HCT116 (cell line): ENCODE measurements at regions not wholly inside any gene's neighbourhood (a gene's known extent, or its start where the extent isn't known, plus 50 kb on each side); places are given as distances from the start of the nearest gene placed in this dataset.

Experiments
- ATAC-seq: fragments of 200-7000 bp; cut with Tn5 transposase; 2 replicates; pipeline ENCODE4 v1.9.1; 2020; ENCODE audit warnings: mild to moderate bottlenecking, moderate library complexity
- BruUV-seq: library from RNA; stranded (reverse); fragments of 400-500 nt; replicated peaks from 2 replicates; lab custom pipeline; 2021; lab: Mats Ljungman, UMichigan
- CTCF ChIA-PET: fragments of 300-600 bp; sonication (Branson Sonifier 250); formaldehyde crosslinking; loops from one replicate; lab custom pipeline; 2021; ENCODE audit warnings: antibody characterized with exemption; lab: Charles Lee
- POLR2A ChIA-PET: fragments of 300-600, 350-600 bp; sonication (Branson Sonifier 250); formaldehyde crosslinking; loops from one replicate; lab custom pipeline; 2021; ENCODE audit warnings: antibody characterized with exemption; lab: Charles Lee
- RAD21 ChIA-PET, 2 experiments: fragments of 300-600 bp; sonication (Branson Sonifier 250); formaldehyde crosslinking; loops; one replicate each; lab custom pipeline; 2023; ENCODE audit warnings: low total read pairs in 2 of 2; ENCODE audit not compliant: uncharacterized antibody in 2 of 2, unreplicated experiment in 2 of 2, low non-redundant PET in 1 of 2; lab: Charles Lee
- DNase-seq: peaks from one replicate; pipeline ENCODE4 v3.0.0-alpha.2; 2010; ENCODE audit warnings: low read depth, low spot score
- H2AFZ ChIP-seq: fragments of 200-600 bp; shearing (Covaris generic), sonication (generic); 2 replicates; pipeline ENCODE4 v1.6.1; 2017; ENCODE audit warnings: low read depth, mixed run types, mixed read lengths, antibody characterized with exemption, low read length; ENCODE audit not compliant: poor library complexity, severe bottlenecking
- H3K27ac ChIP-seq: 2 replicates; pipeline ENCODE4 v1.5.1; 2012; ENCODE audit warnings: low read depth, low read length
- H3K27me3 ChIP-seq: fragments of 200-600 bp; sonication (generic); 2 replicates; pipeline ENCODE4 v1.6.1; 2016; ENCODE audit warnings: mixed run types, low read length, mixed read lengths; ENCODE audit not compliant: insufficient read depth
- H3K36me3 ChIP-seq, 2 experiments: fragments of 200-500 bp in 1 of 2; fragments of 200-600 bp in 1 of 2; sonication (Bioruptor generic) in 1 of 2; sonication (generic) in 1 of 2; 2 replicates each; pipeline versions ENCODE4 v1.5.1 to v1.6.1; 2014 to 2016; ENCODE audit warnings: low read length in 2 of 2, inconsistent platforms in 1 of 2, mixed read lengths in 1 of 2, mixed run types in 1 of 2; ENCODE audit not compliant: insufficient read depth in 2 of 2, control insufficient read depth in 1 of 2
- H3K4me1 ChIP-seq, 2 experiments: fragments of 200-600 bp in 1 of 2; sonication (generic) in 1 of 2; 2 replicates each; pipeline versions ENCODE4 v1.5.1 to v1.6.1; 2012 to 2017; ENCODE audit warnings: low read length in 2 of 2, inconsistent platforms in 1 of 2, mild to moderate bottlenecking in 1 of 2, mixed read lengths in 1 of 2, mixed run types in 1 of 2, moderate library complexity in 1 of 2; ENCODE audit not compliant: insufficient read depth in 2 of 2, control insufficient read depth in 1 of 2
- H3K4me2 ChIP-seq: fragments of 200-600 bp; sonication (generic); 2 replicates; pipeline ENCODE4 v1.6.1; 2017; ENCODE audit warnings: mixed run types, low read length, mixed read lengths
- H3K4me3 ChIP-seq, 2 experiments: fragments of 200-600 bp in 1 of 2; sonication (generic) in 1 of 2; replicated peaks in 1 of 2; 2 replicates each; pipeline ENCODE4 v1.5.1; 2011 to 2016; ENCODE audit warnings: low read length in 2 of 2, control low read depth in 1 of 2, low read depth in 1 of 2, mild to moderate bottlenecking in 1 of 2, mixed read lengths in 1 of 2, mixed run types in 1 of 2
- H3K79me2 ChIP-seq: fragments of 200-600 bp; sonication (generic); 2 replicates; pipeline ENCODE4 v1.6.1; 2017; ENCODE audit warnings: mild to moderate bottlenecking, mixed run types, low read length, moderate library complexity, mixed read lengths; ENCODE audit not compliant: insufficient read depth
- H3K9ac ChIP-seq: fragments of 200-600 bp; sonication (generic); 2 replicates; pipeline ENCODE4 v1.6.1; 2016; ENCODE audit warnings: low read length, mixed read lengths
- H3K9me2 ChIP-seq: fragments of 200-600 bp; sonication (generic), shearing (Covaris generic); 2 replicates; pipeline ENCODE4 v1.6.1; 2017; ENCODE audit warnings: mixed run types, mild to moderate bottlenecking, moderate library complexity; ENCODE audit not compliant: insufficient read depth
- H3K9me3 ChIP-seq, 2 experiments: fragments of 200-500 bp in 1 of 2; fragments of 200-600 bp in 1 of 2; sonication (Bioruptor generic) in 1 of 2; sonication (generic) in 1 of 2; 2 replicates each; pipeline ENCODE4 v1.6.1; 2014 to 2017; ENCODE audit warnings: low read length in 2 of 2, mixed read lengths in 2 of 2, inconsistent platforms in 1 of 2, low read depth in 1 of 2, mild to moderate bottlenecking in 1 of 2, mixed run types in 1 of 2, moderate library complexity in 1 of 2; ENCODE audit not compliant: control insufficient read depth in 1 of 2, insufficient read depth in 1 of 2
- H4K20me1 ChIP-seq: fragments of 200-600 bp; sonication (generic), shearing (Covaris generic); 2 replicates; pipeline ENCODE4 v1.6.1; 2017; ENCODE audit warnings: mixed run types, mild to moderate bottlenecking, moderate library complexity; ENCODE audit not compliant: insufficient read depth
- CBX3 ChIP-seq: IDR thresholded peaks from 2 replicates; pipeline ENCODE4 v1.6.1; 2012; ENCODE audit warnings: low read depth
- CEBPB ChIP-seq: IDR thresholded peaks from 2 replicates; pipeline ENCODE4 v1.6.1; 2012; ENCODE audit warnings: low read depth
- EGR1 ChIP-seq: IDR thresholded peaks from 2 replicates; pipeline ENCODE4 v1.6.1; 2012; ENCODE audit warnings: low read depth
- EZH2phosphoT487 ChIP-seq: fragments of 200-600 bp; IDR thresholded peaks from 2 replicates; pipeline ENCODE4 v1.6.1; 2018; ENCODE audit warnings: antibody characterized with exemption, borderline replicate concordance
- FOSL1 ChIP-seq: IDR thresholded peaks from 2 replicates; pipeline ENCODE4 v1.6.1; 2012; ENCODE audit warnings: low read depth
- JUND ChIP-seq: IDR thresholded peaks from 2 replicates; pipeline ENCODE4 v1.6.1; 2012
- POLR2A ChIP-seq: IDR thresholded peaks from 2 replicates; pipeline ENCODE4 v1.7.0; 2011; ENCODE audit warnings: borderline replicate concordance; ENCODE audit not compliant: insufficient read depth, insufficient read length; ENCODE audit errors: extremely low read depth
- SIN3A ChIP-seq: IDR thresholded peaks from 2 replicates; pipeline ENCODE4 v1.6.1; 2012; ENCODE audit warnings: low read depth
- TCF7L2 ChIP-seq: IDR thresholded peaks from 2 replicates; pipeline ENCODE4 v1.7.0; 2011; ENCODE audit warnings: borderline replicate concordance, inconsistent platforms; ENCODE audit not compliant: insufficient read depth, insufficient read length; ENCODE audit errors: extremely low read depth
- YY1 ChIP-seq: IDR thresholded peaks from 2 replicates; pipeline ENCODE4 v1.6.1; 2011; ENCODE audit warnings: low read length, low read depth, moderate library complexity, mild to moderate bottlenecking; ENCODE audit not compliant: insufficient replicate concordance; ENCODE audit errors: extremely low read depth
- ZFX ChIP-seq: fragments of 450-650 bp; IDR thresholded peaks from 2 replicates; pipeline ENCODE4 v1.6.1; 2017
- ZNF274 ChIP-seq: fragments of 200-500 bp; sonication (Bioruptor generic); IDR thresholded peaks from 2 replicates; pipeline ENCODE4 v1.6.1; 2014; ENCODE audit warnings: mild to moderate bottlenecking, low read depth, low read length, inconsistent platforms
- intact Hi-C: fragments of 100-400 bp; cut with micrococcal nuclease; formaldehyde crosslinking; loops from 2 replicates; pipeline ENCODE4 v1.10.0; 2022
- TF ChIP-seq, protein P1 (sequence below): IDR thresholded peaks from 2 replicates; pipeline ENCODE4 v1.6.1; 2011; ENCODE audit warnings: mild to moderate bottlenecking, low read length, moderate library complexity; ENCODE audit not compliant: insufficient replicate concordance; ENCODE audit errors: extremely low read depth
- TF ChIP-seq, protein P2 (sequence below): IDR thresholded peaks from 2 replicates; pipeline ENCODE4 v1.6.1; 2012

DNA sequence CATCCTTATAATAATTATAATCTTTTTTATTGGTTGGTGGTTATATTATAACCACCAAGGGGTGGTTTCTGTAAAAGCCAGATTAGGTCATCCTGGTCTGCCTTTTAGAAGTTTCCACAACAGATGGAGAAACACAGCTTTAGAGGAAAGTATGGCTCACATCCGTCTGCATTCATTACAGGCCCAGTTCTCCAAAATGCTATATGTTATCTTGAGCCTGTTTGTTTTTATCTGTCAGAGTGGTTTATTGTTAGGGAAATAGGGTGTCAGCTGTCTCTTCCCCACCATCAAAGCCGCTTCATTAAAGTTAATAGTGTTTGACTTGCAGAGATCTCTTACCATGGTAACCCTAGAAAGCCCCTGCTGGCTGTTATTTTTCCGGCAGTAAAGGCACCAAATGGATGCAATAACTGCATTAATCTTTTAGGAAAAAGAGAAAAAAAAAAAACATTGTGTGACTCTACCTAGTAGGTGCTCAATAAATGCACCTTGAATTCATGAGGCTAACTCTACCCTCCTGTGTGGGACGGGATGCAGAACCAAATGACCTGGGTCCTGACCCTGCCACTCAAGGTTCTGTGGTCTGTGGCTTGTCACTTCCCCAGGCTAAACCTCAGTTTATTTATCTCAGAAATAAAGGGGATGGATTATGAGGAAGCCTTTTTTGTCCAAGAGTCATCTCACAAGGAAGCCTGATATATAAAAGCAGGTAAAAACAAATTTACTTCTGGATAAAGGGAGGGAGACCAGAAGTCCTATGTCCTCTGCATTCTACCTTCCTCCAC, 118.3 kb downstream of the WT1 start (continued):
- no peak for TF ChIP-seq POLR2A
- no peak for TF ChIP-seq YY1
- TF ChIP-seq EGR1: no peak
- TF ChIP-seq ZNF274: no peak
- TF ChIP-seq CEBPB: no peak
- no peak for TF ChIP-seq JUND
- TF ChIP-seq SIN3A: no peak

DNA sequence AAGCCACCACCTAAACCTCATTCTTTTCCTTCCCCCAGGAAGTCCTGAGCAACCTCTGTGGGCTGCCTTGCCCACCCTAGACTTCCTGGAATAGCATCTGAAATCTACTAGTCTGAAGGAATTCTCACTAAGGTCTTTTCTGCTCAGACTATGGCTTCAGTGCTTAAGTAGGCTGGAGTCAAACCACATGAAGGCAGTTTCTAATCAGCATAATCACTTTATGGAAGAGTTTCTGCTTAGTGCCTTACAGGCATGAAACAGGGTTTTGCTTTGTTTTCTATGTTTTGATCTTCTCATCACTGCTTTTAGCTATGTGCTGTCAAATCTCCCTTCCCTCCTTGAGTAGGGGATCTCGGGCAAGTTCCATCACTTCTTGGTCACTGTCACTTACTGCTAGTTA, 117.7 kb downstream of the WT1 start:
- ChIA-PET POLR2A (no interaction called here), RAD21 (no interaction called here), CTCF (no interaction called here)
- Histone ChIP-seq H3K9ac (no peak overlapping the region), H3K9me3 (no peaks in the 10 kb centered on the region), H3K4me3 (no peak overlapping the region), H3K36me3 (no peaks in the 10 kb centered on the region), H3K79me2 (no peaks in the 10 kb centered on the region), H3K9me2 (no peaks in the 10 kb centered on the region), H3K4me1 (peaks cover under 1 to 6% of the 10 kb centered on the region in 2 experiments; a peak in 2 of 4 replicates), H3K4me2 (no peak overlapping the region), H3K27me3 (no peaks in the 10 kb centered on the region), H2AFZ (no peak overlapping the region), H3K27ac (no peak overlapping the region), H4K20me1 (no peaks in the 10 kb centered on the region)
- ATAC-seq: no peak
- no peak for DNase-seq
- intact Hi-C loops: no loop called here
- BruUV-seq: no TSS peak
- TF ChIP-seq CBX3: no peak
- TF ChIP-seq ZFX: no peak
- no peak for TF ChIP-seq FOSL1
- TF ChIP-seq ZNF274: no peak
- TF ChIP-seq TCF7L2: no peak
- TF ChIP-seq, protein P1, sequence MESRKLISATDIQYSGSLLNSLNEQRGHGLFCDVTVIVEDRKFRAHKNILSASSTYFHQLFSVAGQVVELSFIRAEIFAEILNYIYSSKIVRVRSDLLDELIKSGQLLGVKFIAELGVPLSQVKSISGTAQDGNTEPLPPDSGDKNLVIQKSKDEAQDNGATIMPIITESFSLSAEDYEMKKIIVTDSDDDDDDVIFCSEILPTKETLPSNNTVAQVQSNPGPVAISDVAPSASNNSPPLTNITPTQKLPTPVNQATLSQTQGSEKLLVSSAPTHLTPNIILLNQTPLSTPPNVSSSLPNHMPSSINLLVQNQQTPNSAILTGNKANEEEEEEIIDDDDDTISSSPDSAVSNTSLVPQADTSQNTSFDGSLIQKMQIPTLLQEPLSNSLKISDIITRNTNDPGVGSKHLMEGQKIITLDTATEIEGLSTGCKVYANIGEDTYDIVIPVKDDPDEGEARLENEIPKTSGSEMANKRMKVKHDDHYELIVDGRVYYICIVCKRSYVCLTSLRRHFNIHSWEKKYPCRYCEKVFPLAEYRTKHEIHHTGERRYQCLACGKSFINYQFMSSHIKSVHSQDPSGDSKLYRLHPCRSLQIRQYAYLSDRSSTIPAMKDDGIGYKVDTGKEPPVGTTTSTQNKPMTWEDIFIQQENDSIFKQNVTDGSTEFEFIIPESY: no peak
- no peak for TF ChIP-seq SIN3A
- TF ChIP-seq EZH2phosphoT487: no peak
- TF ChIP-seq, protein P2, sequence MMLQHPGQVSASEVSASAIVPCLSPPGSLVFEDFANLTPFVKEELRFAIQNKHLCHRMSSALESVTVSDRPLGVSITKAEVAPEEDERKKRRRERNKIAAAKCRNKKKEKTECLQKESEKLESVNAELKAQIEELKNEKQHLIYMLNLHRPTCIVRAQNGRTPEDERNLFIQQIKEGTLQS: no peak
- TF ChIP-seq POLR2A: no peak
- TF ChIP-seq, all 23 proteins: peak for 0
